Right lobe of liver (tissue), 6 donors: ENCODE measurements at regions not wholly inside any gene's neighbourhood (a gene's known extent, or its start where the extent isn't known, plus 50 kb on each side); places are given as distances from the start of the nearest gene placed in this dataset.

Experiments used
- ATAC-seq, 4 donors: fragments of 200-7000 bp; cut with Tn5 transposase; one replicate each; pipeline ENCODE4 v1.9.1; 2020; ENCODE audit warnings: mild to moderate bottlenecking in 4 of 4, moderate library complexity in 4 of 4
- DNase-seq, 3 donors: peaks; one replicate each; pipeline ENCODE4 v3.0.0-alpha.2; 2020
- H3K27ac ChIP-seq, 3 donors: fragments of 200-600 bp; one replicate each; pipeline ENCODE4 v1.8.0; 2022
- H3K27me3 ChIP-seq, 2 donors: fragments of 200-600 bp; one replicate each; pipeline ENCODE4 v1.8.0; 2022
- H3K36me3 ChIP-seq, 4 donors: fragments of 200-600 bp; sonication (generic) in 1 of 4; one replicate each; pipeline versions ENCODE4 v1.5.1 to v1.8.0; 2017 to 2022; ENCODE audit warnings: control low read depth in 1 of 4
- H3K4me1 ChIP-seq, 4 donors: fragments of 200-600 bp; sonication (generic) in 1 of 4; one replicate each; pipeline versions ENCODE4 v1.5.1 to v1.8.0; 2017 to 2022; ENCODE audit warnings: control low read depth in 1 of 4
- H3K4me3 ChIP-seq, 3 donors: fragments of 200-600 bp; one replicate each; pipeline ENCODE4 v1.8.0; 2022
- H3K9me3 ChIP-seq, 4 donors: fragments of 200-600 bp; sonication (generic) in 1 of 4; one replicate each; pipeline versions ENCODE4 v1.5.1 to v1.8.0; 2017 to 2022; ENCODE audit warnings: control low read depth in 1 of 4
- POLR2A ChIP-seq: fragments of 450-650 bp; IDR thresholded peaks from one replicate; pipeline ENCODE4 v1.6.1; 2017; ENCODE audit warnings: antibody characterized with exemption, mild to moderate bottlenecking
- WGBS: methylation state at CpG from one replicate; pipeline ENCODE4 v1.1.6; 2018; ENCODE audit warnings: low coverage, low lambda C conversion rate; ENCODE audit not compliant: insufficient coverage; ENCODE audit errors: missing lambda C conversion rate; 5-methylcytosine and 5-hydroxymethylcytosine counted together
- intact Hi-C, 2 donors: fragments of 100-400 bp; cut with DNase I; formaldehyde crosslinking; loops; one replicate each; pipeline versions ENCODE4 v1.11.2 to v1.14.1; 2022
- TF ChIP-seq, protein P1 (sequence below), 4 donors: fragments of 200-600 bp in 3 of 4; fragments of 450-650 bp in 1 of 4; IDR thresholded peaks; one replicate each; pipeline versions ENCODE4 v1.5.1 to v1.8.0; 2016 to 2022; ENCODE audit warnings: antibody characterized with exemption in 4 of 4, mild to moderate bottlenecking in 2 of 4
- donor health status: DM: no; HTN: yes; CAD: no.
- donor health status: DM: no; HTN: no; CAD: no.
- donor health status: DM: no; HTN: no; CAD: no.
- donor health status: DM: no; HTN: yes; CAD: no.
- donor health status: DM: no; HTN: yes; CAD: no.

GRCh38 chr17:13316657-13317056 is 285.1 kb downstream of the HS3ST3A1 start:
- intact Hi-C loops: no loop called here
- 100% methylated on average over 1 of the region's 1 CpG for WGBS
- H3K4me3 ChIP-seq: no peak overlapping the region
- H3K27ac ChIP-seq: no peak overlapping the region
- no peaks in the 10 kb centered on the region for H3K9me3 ChIP-seq
- H3K36me3 ChIP-seq: no peaks in the 10 kb centered on the region
- TF ChIP-seq, protein P1, sequence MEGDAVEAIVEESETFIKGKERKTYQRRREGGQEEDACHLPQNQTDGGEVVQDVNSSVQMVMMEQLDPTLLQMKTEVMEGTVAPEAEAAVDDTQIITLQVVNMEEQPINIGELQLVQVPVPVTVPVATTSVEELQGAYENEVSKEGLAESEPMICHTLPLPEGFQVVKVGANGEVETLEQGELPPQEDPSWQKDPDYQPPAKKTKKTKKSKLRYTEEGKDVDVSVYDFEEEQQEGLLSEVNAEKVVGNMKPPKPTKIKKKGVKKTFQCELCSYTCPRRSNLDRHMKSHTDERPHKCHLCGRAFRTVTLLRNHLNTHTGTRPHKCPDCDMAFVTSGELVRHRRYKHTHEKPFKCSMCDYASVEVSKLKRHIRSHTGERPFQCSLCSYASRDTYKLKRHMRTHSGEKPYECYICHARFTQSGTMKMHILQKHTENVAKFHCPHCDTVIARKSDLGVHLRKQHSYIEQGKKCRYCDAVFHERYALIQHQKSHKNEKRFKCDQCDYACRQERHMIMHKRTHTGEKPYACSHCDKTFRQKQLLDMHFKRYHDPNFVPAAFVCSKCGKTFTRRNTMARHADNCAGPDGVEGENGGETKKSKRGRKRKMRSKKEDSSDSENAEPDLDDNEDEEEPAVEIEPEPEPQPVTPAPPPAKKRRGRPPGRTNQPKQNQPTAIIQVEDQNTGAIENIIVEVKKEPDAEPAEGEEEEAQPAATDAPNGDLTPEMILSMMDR (IDR thresholded peaks at IDR 0.05): no peak
- TF ChIP-seq POLR2A: no peak
- DNase-seq: no peak
- no peaks in the 10 kb centered on the region for H3K27me3 ChIP-seq
- no peaks in the 10 kb centered on the region for H3K4me1 ChIP-seq
- no peak for ATAC-seq

DNA sequence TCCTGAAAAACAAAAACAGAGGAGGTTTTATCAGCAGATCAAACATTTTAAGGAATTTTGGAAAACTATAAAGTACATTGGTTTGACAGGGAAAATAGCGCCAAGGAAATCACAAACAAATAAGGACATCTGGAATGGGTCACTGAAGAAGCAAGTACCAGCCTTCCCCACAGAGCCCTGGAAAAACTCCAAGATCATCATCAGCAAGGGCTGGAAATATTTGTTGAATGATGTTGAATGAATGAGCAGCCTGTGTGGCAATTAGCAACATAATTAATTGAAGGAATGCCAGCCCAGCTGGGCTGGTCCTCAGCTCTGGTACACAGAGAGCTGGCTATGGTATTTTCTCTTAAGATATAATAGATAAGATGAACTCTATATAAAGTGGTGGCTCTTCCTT is 290.4 kb downstream of the HS3ST3A1 start:
- TF ChIP-seq, protein P1 (IDR thresholded peaks at IDR 0.05): no peak
- no peak for TF ChIP-seq POLR2A
- no peaks in the 10 kb centered on the region for H3K4me1 ChIP-seq
- H3K27me3 ChIP-seq: no peaks in the 10 kb centered on the region
- ATAC-seq (no peak), DNase-seq (no peak)
- no peak overlapping the region for H3K27ac ChIP-seq
- H3K9me3 ChIP-seq: no peaks in the 10 kb centered on the region
- no peak overlapping the region for H3K4me3 ChIP-seq
- intact Hi-C loops: no loop called here
- 50% methylated on average over 1 of the region's 1 CpG for WGBS
- no peaks in the 10 kb centered on the region for H3K36me3 ChIP-seq

GRCh38 chr17:13310858-13311257 is 290.9 kb downstream of the HS3ST3A1 start:
- peaks cover 0 to under 1% of the 10 kb centered on the region in 2 donors for H3K27me3 ChIP-seq
- H3K4me1 ChIP-seq: no peaks in the 10 kb centered on the region
- ATAC-seq (no peak), DNase-seq (no peak)
- intact Hi-C loops: no loop called here
- TF ChIP-seq, protein P1 (IDR thresholded peaks at IDR 0.05): no peak
- no peak for TF ChIP-seq POLR2A
- no peak overlapping the region for H3K4me3 ChIP-seq
- H3K27ac ChIP-seq: no peak overlapping the region
- WGBS: 100% methylated on average over 2 of the region's 2 CpGs
- no peaks in the 10 kb centered on the region for H3K9me3 ChIP-seq
- H3K36me3 ChIP-seq: no peaks in the 10 kb centered on the region

DNA sequence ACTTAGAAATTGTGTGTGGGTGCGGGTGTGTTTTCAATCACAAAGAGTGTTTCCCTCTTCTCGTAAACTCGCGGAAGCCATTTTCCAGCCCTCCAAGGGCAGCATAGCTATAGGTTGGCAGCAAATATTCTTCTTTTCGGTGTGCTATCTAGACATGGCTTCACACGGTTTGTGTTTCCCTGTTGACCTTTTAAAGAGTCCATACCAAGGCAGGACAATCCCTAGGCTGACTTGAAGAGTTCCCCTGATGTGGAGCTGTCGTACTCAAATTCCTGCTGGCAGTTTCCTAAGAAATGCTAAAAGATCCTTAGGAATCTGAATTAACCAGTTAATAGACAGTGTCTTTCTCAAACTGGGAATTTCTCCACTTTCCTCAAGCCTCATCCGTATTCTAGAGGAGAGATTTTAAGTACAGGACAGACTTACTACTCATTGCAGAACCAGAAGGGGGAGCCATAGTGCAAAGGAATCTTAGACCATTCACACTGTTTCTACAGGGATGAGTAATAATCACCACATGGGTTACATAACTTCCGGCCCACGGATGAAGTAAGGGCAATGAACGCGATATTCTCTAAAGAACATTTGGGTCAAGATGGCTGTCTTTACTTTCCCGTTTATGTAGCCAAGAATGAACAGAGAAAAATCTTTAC is 288.6 kb upstream of the ELAC2 start:
- no peak for DNase-seq
- ATAC-seq: peak in 2 of 4 donors; percentile 36 to 47
- no peak overlapping the region for H3K27ac ChIP-seq
- peaks cover 0 to 6% of the 10 kb centered on the region in 2 donors for H3K27me3 ChIP-seq
- intact Hi-C loops: no loop called here
- no peak for TF ChIP-seq POLR2A
- TF ChIP-seq, protein P1 (IDR thresholded peaks at IDR 0.05): peak; percentile 14 to 40 (median 28)
- no peaks in the 10 kb centered on the region for H3K36me3 ChIP-seq
- H3K4me3 ChIP-seq: no peak overlapping the region
- no peaks in the 10 kb centered on the region for H3K4me1 ChIP-seq
- no peaks in the 10 kb centered on the region for H3K9me3 ChIP-seq
- WGBS: 42% methylated on average over 13 of the region's 13 CpGs
